ENCODE measurements at regions not wholly inside any gene's neighbourhood (a gene's known extent, or its start where the extent isn't known, plus 50 kb on each side); places are given as distances from the start of the nearest gene placed in this dataset.

GRCh38 chr2:235343156-235343774 lies 150.6 kb upstream of the AGAP1 start:
- Histone ChIP-seq H3K9me3 (peaks cover 0 to 6% of the 10 kb centered on the region in 2 donors), H3K36me3 (no peaks in the 10 kb centered on the region), H3K4me1 (no peaks in the 10 kb centered on the region), H3K4me3 (no peak overlapping the region), H3K27ac (peak overlapping the region in 1 of 2 donors; percentile 1), H3K27me3 (no peaks in the 10 kb centered on the region)
- TF ChIP-seq CTCF (IDR thresholded peaks at IDR 0.05), result no peak
- no peak for DNase-seq (ENCODE audit: low spot score)

- TF ChIP-seq CTCF (IDR thresholded peaks at IDR 0.05), result no peak
- H3K27ac ChIP-seq, result peak overlapping the region in 1 of 2 donors; percentile 1
These were observed 150.0 kb upstream of the AGAP1 start for GRCh38 chr2:235343869-235344268.

GRCh38 chr2:235345745-235346144 lies 148.1 kb upstream of the AGAP1 start:
- Histone ChIP-seq H3K4me3 (no peak overlapping the region), H3K36me3 (no peaks in the 10 kb centered on the region), H3K27ac (no peak overlapping the region), H3K9me3 (no peaks in the 10 kb centered on the region), H3K27me3 (no peaks in the 10 kb centered on the region), H3K4me1 (no peaks in the 10 kb centered on the region)
- TF ChIP-seq CTCF (IDR thresholded peaks at IDR 0.05), result no peak
- no peak for DNase-seq (ENCODE audit: low spot score)

More at GRCh38 chr2:235343869-235344268, 150.0 kb upstream of the AGAP1 start:
- no peak overlapping the region for H3K4me3 ChIP-seq
- H3K9me3 ChIP-seq, result peaks cover 0 to 3% of the 10 kb centered on the region in 2 donors
- no peaks in the 10 kb centered on the region for H3K36me3 ChIP-seq
- no peaks in the 10 kb centered on the region for H3K4me1 ChIP-seq
- no peaks in the 10 kb centered on the region for H3K27me3 ChIP-seq
- no peak for DNase-seq (ENCODE audit: low spot score)

GRCh38 chr2:235347691-235348090 lies 146.2 kb upstream of the AGAP1 start:
- Histone ChIP-seq H3K4me1 (peaks cover 0 to 4% of the 10 kb centered on the region in 2 donors), H3K27me3 (no peaks in the 10 kb centered on the region), H3K9me3 (no peaks in the 10 kb centered on the region), H3K4me3 (no peak overlapping the region), H3K36me3 (no peaks in the 10 kb centered on the region), H3K27ac (no peak overlapping the region)
- DNase-seq (ENCODE audit: low spot score), result no peak
- no peak for TF ChIP-seq CTCF (IDR thresholded peaks at IDR 0.05)

- no peaks in the 10 kb centered on the region for H3K9me3 ChIP-seq
- no peak for TF ChIP-seq CTCF (IDR thresholded peaks at IDR 0.05)
- no peak overlapping the region for H3K4me3 ChIP-seq
- no peak for DNase-seq (ENCODE audit: low spot score)
- no peak overlapping the region for H3K27ac ChIP-seq
- no peaks in the 10 kb centered on the region for H3K27me3 ChIP-seq
- peaks cover 0 to 8% of the 10 kb centered on the region in 2 donors for H3K4me1 ChIP-seq
- no peaks in the 10 kb centered on the region for H3K36me3 ChIP-seq
These were observed 145.5 kb upstream of the AGAP1 start for GRCh38 chr2:235348329-235348728.

- Histone ChIP-seq H3K27me3 (no peaks in the 10 kb centered on the region), H3K36me3 (no peaks in the 10 kb centered on the region), H3K9me3 (no peaks in the 10 kb centered on the region), H3K4me1 (peaks cover 0 to 8% of the 10 kb centered on the region in 2 donors), H3K4me3 (no peak overlapping the region), H3K27ac (no peak overlapping the region)
- no peak for DNase-seq (ENCODE audit: low spot score)
- no peak for TF ChIP-seq CTCF (IDR thresholded peaks at IDR 0.05)
These were observed 143.6 kb upstream of the AGAP1 start for GRCh38 chr2:235350234-235350633.

Data from right atrium auricular region (tissue), 2 donors.